ENCODE measurements at regions not wholly inside any gene's neighbourhood (a gene's known extent, or its start where the extent isn't known, plus 50 kb on each side); places are given as distances from the start of the nearest gene placed in this dataset.

- Histone ChIP-seq H3K4me3 (no peak overlapping the region), H3K4me1 (ENCODE audit: control insufficient read depth in 1 of 2, low read depth in 2 of 2) (no peaks in the 10 kb centered on the region), H3K36me3 (no peaks in the 10 kb centered on the region), H3K9me3 (no peaks in the 10 kb centered on the region), H3K27me3 (replicated peaks; ENCODE audit: insufficient read depth) (no peaks in the 10 kb centered on the region), H3K27ac (no peak overlapping the region)
- no peak for ATAC-seq (ENCODE audit: insufficient number of reproducible peaks, low FRiP score, low read depth)
- TF ChIP-seq CTCF (IDR thresholded peaks at IDR 0.05): no peak
- DNase-seq (ENCODE audit: low spot score): no peak
Observed at GRCh38 chr2:113829761-113830160, 60.1 kb upstream of the ACTR3 start.

GRCh38 chr2:113829270-113829669 is 60.6 kb upstream of the ACTR3 start:
- ATAC-seq (ENCODE audit: insufficient number of reproducible peaks, low FRiP score, low read depth) (no peak), DNase-seq (ENCODE audit: low spot score) (no peak)
- H3K9me3 ChIP-seq: no peaks in the 10 kb centered on the region
- no peaks in the 10 kb centered on the region for H3K4me1 ChIP-seq (ENCODE audit: control insufficient read depth in 1 of 2, low read depth in 2 of 2)
- no peak for TF ChIP-seq CTCF (IDR thresholded peaks at IDR 0.05)
- H3K36me3 ChIP-seq: no peaks in the 10 kb centered on the region
- H3K4me3 ChIP-seq: no peak overlapping the region
- no peak overlapping the region for H3K27ac ChIP-seq
- H3K27me3 ChIP-seq (replicated peaks; ENCODE audit: insufficient read depth): no peaks in the 10 kb centered on the region

GRCh38 chr2:113828049-113828742 is 61.7 kb upstream of the ACTR3 start:
- no peak for DNase-seq (ENCODE audit: low spot score)
- no peaks in the 10 kb centered on the region for H3K9me3 ChIP-seq
- no peak for ATAC-seq (ENCODE audit: insufficient number of reproducible peaks, low FRiP score, low read depth)

GRCh38 chr2:113827426-113827825 is 62.5 kb upstream of the ACTR3 start:
- Histone ChIP-seq H3K27me3 (replicated peaks; ENCODE audit: insufficient read depth) (no peaks in the 10 kb centered on the region), H3K4me3 (no peak overlapping the region), H3K27ac (no peak overlapping the region), H3K9me3 (no peaks in the 10 kb centered on the region), H3K4me1 (ENCODE audit: control insufficient read depth in 1 of 2, low read depth in 2 of 2) (no peaks in the 10 kb centered on the region), H3K36me3 (no peaks in the 10 kb centered on the region)
- TF ChIP-seq CTCF (IDR thresholded peaks at IDR 0.05): no peak
- DNase-seq (ENCODE audit: low spot score): no peak
- no peak for ATAC-seq (ENCODE audit: insufficient number of reproducible peaks, low FRiP score, low read depth)

More at GRCh38 chr2:113828049-113828742, 61.7 kb upstream of the ACTR3 start:
- Histone ChIP-seq H3K4me1 (ENCODE audit: control insufficient read depth in 1 of 2, low read depth in 2 of 2) (no peaks in the 10 kb centered on the region), H3K27me3 (replicated peaks; ENCODE audit: insufficient read depth) (no peaks in the 10 kb centered on the region), H3K4me3 (no peak overlapping the region), H3K36me3 (no peaks in the 10 kb centered on the region), H3K27ac (no peak overlapping the region)
- TF ChIP-seq CTCF (IDR thresholded peaks at IDR 0.05): no peak

- Histone ChIP-seq H3K36me3 (no peaks in the 10 kb centered on the region), H3K27ac (no peak overlapping the region), H3K4me3 (no peak overlapping the region), H3K9me3 (no peaks in the 10 kb centered on the region), H3K4me1 (ENCODE audit: control insufficient read depth in 1 of 2, low read depth in 2 of 2) (no peaks in the 10 kb centered on the region), H3K27me3 (replicated peaks; ENCODE audit: insufficient read depth) (no peaks in the 10 kb centered on the region)
- no peak for TF ChIP-seq CTCF (IDR thresholded peaks at IDR 0.05)
- DNase-seq (ENCODE audit: low spot score) (no peak), ATAC-seq (ENCODE audit: insufficient number of reproducible peaks, low FRiP score, low read depth) (no peak)
Observed at GRCh38 chr2:113826346-113827285, 63.3 kb upstream of the ACTR3 start.
